ENCODE measurements at regions not wholly inside any gene's neighbourhood (a gene's known extent, or its start where the extent isn't known, plus 50 kb on each side); places are given as distances from the start of the nearest gene placed in this dataset.

GRCh38 chr4:11503166-11503565 lies 74.5 kb upstream of the HS3ST1 start (continued):
- no peak for TF ChIP-seq REST (tag by site-specific recombination; IDR thresholded peaks at IDR 0.05)
- no peak for TF ChIP-seq ZNF24 (tag by site-specific recombination; IDR thresholded peaks at IDR 0.05)

GRCh38 chr4:11497972-11498371 lies 69.3 kb upstream of the HS3ST1 start:
- ChIA-PET POLR2A (no interaction called here), CTCF (no interaction called here)
- TF ChIP-seq ZNF639 (tag by site-specific recombination; IDR thresholded peaks at IDR 0.05) (no peak), ZBTB26 (tag by site-specific recombination; optimal IDR thresholded peaks at IDR 0.05) (no peak)
- no peaks in the 10 kb centered on the region for H3K4me1 ChIP-seq (ENCODE audit: control insufficient read depth, insufficient read depth, low read length)
- no peaks in the 10 kb centered on the region for H3K9me3 ChIP-seq (ENCODE audit: control insufficient read depth, insufficient read depth, low read depth, low read length)
- no peak overlapping the region for H3K4me3 ChIP-seq (ENCODE audit: low read depth, low read length)
- no peaks in the 10 kb centered on the region for H3K36me3 ChIP-seq (ENCODE audit: control insufficient read depth in 2 of 2, insufficient read depth in 1 of 2, low read length in 2 of 2)
- H3K27ac ChIP-seq (ENCODE audit: extremely low read depth, low read depth, low read length) = no peak overlapping the region

- ChIA-PET POLR2A (no interaction called here), CTCF (no interaction called here)
- Histone ChIP-seq H3K4me3 (ENCODE audit: low read depth, low read length) (no peak overlapping the region), H3K36me3 (ENCODE audit: control insufficient read depth in 2 of 2, insufficient read depth in 1 of 2, low read length in 2 of 2) (no peaks in the 10 kb centered on the region), H3K27ac (ENCODE audit: extremely low read depth, low read depth, low read length) (no peak overlapping the region), H3K9me3 (ENCODE audit: control insufficient read depth, insufficient read depth, low read depth, low read length) (no peaks in the 10 kb centered on the region), H3K4me1 (ENCODE audit: control insufficient read depth, insufficient read depth, low read length) (no peaks in the 10 kb centered on the region)
- TF ChIP-seq YY2 (tag by site-specific recombination; IDR thresholded peaks at IDR 0.05) (no peak), ZNF302 (tag by site-specific recombination; IDR thresholded peaks at IDR 0.05; ENCODE audit: low read depth) (no peak), ZNF23 (tag by site-specific recombination; IDR thresholded peaks at IDR 0.05; ENCODE audit: borderline replicate concordance) (no peak), ZNF426 (tag by site-specific recombination; IDR thresholded peaks at IDR 0.05) (no peak), ZNF133 (tag by site-specific recombination; IDR thresholded peaks at IDR 0.05) (no peak), ZNF645 (tag by site-specific recombination; IDR thresholded peaks at IDR 0.05) (no peak), YY1 (tag by site-specific recombination; IDR thresholded peaks at IDR 0.05) (no peak), ZNF175 (tag by site-specific recombination; IDR thresholded peaks at IDR 0.05) (no peak), ZNF707 (tag by site-specific recombination; IDR thresholded peaks at IDR 0.05) (no peak), ZNF324 (tag by site-specific recombination; IDR thresholded peaks at IDR 0.05) (no peak)
These were observed 68.6 kb upstream of the HS3ST1 start for GRCh38 chr4:11497212-11497806.
